ENCODE measurements at regions not wholly inside any gene's neighbourhood (a gene's known extent, or its start where the extent isn't known, plus 50 kb on each side); places are given as distances from the start of the nearest gene placed in this dataset.

DNA sequence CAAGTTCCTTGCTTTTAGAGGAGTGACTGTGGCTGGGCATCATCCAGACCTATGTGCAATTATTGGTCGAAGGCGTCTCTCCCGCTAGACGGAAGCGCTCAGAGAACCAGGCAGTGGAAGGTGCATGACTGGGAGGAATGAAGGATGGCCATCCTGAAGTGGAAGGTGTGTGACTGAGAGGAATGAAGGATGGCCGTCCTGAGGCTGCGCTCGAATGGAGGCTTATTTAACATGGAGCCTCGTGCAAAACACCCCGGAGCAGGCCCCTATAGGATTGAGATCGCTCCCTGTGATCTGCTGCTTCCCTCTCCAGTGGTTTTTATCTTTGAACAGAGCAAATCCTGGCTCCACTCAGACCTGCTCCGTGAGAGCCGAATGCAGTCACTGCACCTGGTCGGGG lies 140.2 kb upstream of the ID2 start:
- no peak for DNase-seq

DNA sequence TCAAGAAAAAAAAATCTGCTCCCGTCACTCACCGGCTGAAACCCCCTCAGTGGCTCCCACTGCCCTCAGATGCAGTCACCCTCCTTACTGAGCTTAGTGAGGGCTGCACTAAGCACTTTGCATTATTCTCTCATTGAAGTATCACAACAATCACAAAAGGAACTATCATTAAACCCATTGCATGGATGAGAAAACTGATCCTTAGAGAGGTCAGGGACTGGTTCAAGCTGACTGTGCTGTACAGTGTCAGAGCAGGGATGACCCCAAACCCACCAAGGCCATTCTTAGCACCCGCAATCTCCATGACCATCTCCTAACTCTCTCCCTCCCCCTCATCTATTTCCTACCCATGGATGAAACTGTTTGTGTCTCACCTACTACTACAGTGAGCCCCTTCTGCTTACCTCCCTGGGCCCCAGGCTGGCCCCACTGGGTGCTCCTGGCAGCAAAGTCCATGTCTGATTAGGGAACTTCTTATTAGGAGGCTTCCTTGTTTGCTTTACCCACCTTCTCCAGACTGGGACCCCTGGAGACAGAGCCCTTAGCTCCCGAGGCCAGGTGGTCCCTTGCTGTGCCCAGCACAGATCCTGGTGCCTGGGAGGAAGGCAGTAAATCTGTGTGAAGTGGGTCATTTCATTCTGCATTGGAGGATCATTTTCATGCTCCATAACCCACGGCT lies 139.3 kb upstream of the ID2 start:
- no peak for DNase-seq

GRCh38 chr2:8543060-8543382 lies 138.8 kb upstream of the ID2 start:
- DNase-seq: no peak

DNA sequence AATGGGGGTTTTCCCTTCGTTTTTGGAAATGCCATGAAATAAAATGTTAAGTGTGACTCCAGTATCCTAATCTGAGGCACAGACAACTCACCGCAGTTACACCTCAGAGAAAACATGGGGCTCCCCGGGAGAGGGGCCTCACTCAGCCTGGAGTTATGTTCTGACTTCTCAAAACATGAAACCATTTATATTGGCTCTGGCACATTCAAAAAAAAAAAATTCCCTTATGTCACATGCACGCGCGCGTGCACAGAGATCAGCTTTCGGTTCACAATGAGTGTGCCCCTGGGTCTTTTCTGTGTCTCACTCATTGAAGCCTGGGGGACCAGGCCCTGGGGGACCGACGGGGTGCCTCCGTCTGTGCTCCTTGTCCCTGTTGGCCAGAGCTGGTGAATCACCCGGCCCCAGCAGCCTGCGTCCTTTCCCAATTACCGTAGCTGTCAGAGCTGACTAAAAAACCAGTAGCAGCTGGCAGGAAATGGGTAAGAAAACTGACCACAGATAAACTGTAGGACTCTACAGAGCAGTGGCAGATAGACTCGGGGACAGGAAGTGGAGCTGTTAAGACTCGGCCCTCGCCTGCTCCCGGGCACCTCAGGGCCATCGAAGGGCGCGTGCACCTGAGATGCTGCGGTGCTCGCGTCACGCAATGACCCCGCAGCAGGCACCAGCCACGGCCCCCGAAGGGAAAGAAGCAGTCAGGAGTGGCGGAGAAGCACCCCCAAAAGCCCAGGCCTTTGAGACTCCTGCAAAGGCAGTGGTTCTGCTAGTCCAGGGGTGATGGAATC lies 138.3 kb upstream of the ID2 start:
- DNase-seq: peak; percentile 77

GRCh38 chr2:8544171-8544785 lies 137.6 kb upstream of the ID2 start:
- DNase-seq: no peak

- peak; percentile 87 for DNase-seq
These were observed 136.8 kb upstream of the ID2 start for GRCh38 chr2:8544786-8545694.

DNA sequence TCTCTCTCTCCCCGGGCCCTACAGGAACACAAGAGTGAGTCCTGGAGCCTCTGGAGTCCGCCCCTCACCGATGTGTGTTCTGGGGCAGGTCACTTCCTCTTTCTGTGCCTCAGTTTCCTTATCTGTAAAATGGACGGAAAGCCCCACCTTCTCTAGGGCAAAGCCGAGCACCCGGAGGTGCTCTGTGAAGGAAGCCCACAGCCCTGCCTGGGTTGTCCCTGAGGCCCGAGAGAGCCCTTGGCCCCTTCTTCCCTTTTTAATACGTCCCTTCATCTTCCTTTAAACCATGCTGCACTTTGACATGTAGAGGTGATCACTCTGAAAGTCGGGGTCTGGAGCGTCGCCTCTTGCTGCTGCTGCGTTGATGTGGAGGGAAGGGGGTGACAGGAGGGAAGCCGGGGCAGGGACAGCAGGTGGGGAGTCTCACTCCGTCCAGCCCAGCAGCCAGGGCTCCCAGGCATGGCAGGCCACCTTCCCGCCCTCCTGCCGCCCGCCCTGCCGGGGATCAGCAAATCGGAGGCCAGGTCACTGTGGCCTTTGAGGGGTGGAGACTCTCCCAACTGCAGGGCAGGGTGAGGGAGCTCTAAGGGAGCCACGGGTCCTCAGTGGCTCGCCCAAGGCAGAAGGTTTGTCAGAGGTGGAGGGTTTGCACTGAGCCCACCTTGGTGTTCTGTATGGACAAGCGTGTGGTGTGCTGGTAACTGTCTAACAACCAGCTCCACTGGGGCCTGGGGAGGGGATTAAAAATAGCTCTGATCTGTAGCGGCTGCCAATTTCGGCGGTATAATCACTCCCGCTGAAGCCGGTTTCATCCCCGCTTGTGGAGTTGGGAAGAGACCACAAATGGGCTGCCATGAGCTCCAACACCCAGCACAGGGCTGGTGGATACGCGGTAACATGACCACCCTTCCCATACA lies 135.9 kb upstream of the ID2 start:
- DNase-seq: no peak

GRCh38 chr2:8546612-8547283 lies 135.1 kb upstream of the ID2 start:
- no peak for DNase-seq

GRCh38 chr2:8547284-8548064 lies 134.4 kb upstream of the ID2 start:
- DNase-seq: no peak

DNA sequence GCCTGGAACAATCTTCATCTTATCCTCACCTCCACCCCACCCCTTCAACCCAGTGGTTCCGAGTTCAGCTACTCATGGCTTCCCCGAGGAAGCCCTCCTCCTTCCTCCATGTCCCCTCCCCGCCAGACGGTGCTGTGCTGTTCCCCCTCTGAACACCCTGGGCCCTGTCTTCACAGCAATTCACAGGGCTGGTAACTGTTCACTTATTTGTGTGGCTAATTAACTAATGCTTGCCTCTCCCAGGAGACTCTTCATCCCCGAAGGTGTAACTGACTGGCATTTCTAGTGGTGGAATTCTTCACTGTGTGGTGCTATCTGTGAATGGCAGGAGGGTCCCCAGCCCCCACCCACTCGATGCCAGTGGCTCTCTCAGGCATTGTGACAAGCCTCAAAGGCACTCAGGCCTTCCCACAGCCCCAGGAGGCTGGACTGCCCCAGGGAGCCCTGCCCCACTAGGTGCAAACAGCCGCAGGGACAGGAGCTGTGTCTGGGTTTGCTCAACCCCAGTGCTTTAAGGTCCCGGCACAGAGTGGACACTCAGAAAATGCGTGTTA lies 133.7 kb upstream of the ID2 start:
- DNase-seq: no peak

GRCh38 chr2:8548619-8549150 lies 133.2 kb upstream of the ID2 start:
- DNase-seq: no peak

- DNase-seq: no peak
These were observed 132.5 kb upstream of the ID2 start for GRCh38 chr2:8549273-8549922.

DNA sequence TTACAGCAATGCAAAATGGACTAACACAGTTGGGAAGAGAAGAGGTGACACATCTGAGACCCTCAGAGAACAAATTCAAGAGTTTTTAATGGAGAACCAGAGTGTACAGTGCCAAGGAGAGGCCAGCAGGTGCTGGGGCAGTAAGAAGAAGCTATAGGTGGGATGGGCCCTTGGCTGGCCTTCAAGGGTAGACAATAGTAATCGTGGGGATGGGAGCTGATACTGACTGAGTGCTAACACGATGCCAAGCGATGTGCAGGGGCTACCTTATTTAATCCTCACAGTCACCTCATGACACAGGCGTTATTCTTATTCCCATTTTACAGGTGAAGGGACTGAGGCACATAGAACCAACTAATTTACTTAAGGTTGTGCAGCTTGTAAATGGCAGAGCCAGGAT lies 131.9 kb upstream of the ID2 start:
- DNase-seq: no peak

- no peak for DNase-seq
These were observed 131.4 kb upstream of the ID2 start for GRCh38 chr2:8550481-8550880.

DNA sequence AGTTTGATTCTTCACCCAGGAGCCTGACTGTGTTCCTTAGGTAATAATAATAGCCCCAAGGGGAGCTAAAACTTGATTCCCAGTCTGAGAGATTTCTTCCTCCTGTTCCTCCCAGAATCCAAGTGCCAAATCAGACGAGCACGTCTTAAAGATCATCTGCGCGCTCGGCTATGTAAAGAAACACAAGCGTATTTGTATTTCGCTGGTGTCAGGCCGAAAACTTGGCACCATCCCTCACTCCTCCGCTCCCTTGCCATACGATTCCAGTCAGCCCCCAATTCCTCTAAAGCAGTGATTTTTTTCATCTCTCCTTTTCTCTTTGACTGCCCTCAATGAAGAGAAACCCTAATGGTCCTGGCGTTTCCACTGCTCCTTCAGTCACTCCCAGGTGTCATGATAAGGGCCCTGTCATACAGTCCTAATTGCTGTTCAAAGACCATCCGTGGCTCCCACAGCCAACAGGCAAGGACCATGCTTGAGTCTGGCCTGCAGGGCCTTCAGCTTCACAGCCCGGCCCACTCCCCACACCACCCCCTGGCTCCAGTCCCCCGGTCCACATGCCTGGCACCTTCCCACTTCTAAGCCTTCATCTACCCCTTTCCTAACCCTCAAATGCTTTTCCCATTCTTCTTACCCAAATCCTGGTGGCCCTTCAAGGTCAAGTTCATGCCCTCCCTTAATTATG lies 130.8 kb upstream of the ID2 start:
- DNase-seq: no peak

- DNase-seq: no peak
These were observed 130.2 kb upstream of the ID2 start for GRCh38 chr2:8551622-8552074.

DNA sequence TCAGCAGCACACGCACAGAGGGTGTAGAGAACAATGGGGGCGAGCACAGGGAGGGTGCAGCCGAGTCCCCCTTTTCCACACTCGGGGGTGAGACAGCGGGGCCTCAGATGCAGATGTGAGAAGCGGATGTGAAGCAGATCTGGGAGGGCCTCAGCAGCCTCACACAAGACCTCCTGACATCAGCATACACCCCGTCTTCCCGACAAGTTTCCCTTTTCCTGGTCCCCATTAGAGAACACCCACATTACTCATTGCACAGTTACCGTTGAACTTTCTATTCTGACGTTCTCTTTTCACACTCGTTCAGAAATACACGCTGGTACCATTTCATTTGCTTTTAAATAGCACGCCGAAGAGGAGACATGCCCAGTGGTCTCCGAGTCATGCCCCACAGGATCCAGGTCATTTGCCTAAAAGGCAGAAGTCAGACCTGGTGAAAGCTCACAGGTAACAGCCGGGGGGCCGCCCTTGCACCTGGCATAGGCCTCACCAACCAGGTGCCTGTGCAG lies 129.5 kb upstream of the ID2 start:
- no peak for DNase-seq

- DNase-seq: no peak
These were observed 128.2 kb upstream of the ID2 start for GRCh38 chr2:8553643-8554042.
